NCI-H146 (cell line): ENCODE measurements at regions not wholly inside any gene's neighbourhood (a gene's known extent, or its start where the extent isn't known, plus 50 kb on each side); places are given as distances from the start of the nearest gene placed in this dataset.
"Not testable (repeated sequence)": the region's sequence is repeated elsewhere in the genome, so short reads cannot be mapped to it uniquely, and the experiment has no call there.

Experiments
- DNase-seq: peaks from one replicate; lab custom pipeline; 2025; lab: John Stamatoyannopoulos, UW

DNA sequence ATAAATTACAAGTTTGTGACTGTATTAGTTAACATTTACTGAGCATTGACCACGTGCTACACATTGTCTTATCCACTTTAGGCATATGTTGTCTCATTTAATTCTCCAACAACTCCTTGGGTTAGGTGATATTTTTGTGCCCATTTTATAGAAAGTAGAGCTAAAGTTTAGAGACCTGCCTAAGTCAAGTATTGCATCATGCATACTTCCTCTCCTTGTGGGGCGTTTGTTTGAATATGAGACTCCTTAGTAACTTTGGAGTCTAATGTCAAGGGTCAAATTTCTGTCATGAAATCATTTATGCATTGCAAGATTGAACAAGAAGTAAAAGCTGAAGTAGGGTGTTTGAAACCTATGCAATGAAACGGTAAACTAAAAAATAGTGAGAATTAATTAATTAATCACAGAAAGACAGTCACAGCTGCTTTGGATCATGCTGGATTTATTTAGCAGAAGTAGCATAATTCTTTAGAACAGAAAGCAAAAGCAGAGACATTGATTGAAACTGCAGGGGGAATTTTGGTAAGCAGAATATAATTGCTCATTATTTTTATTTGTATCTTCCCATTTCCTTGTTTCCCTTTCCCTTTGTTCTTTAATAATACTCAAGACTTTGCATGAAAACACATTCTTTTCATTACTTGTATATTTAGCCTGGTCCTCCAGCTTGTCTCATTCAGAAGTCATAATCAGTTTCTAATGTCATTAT is 1374.4 kb upstream of the GJE1 start:
- DNase-seq, result no peak

DNA sequence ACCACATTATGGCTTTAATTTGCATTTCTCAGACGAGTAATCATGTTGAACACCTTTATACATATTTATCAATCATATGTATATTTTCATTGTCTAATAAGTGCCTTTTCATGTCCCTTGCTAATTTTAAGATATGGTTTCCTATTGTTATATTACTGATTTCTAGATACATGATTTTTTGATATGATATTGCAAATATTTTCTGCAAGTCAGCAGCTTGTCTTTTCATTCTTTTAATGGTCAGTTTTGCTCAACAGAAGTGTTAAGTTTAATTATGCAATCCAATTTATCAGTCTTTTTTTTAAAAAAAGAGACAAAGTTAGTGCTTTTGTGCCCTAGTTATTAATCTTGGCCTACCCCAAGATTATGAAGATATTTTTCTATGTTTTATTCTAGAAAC is 1377.8 kb upstream of the CITED2 start:
- DNase-seq, result no peak

DNA sequence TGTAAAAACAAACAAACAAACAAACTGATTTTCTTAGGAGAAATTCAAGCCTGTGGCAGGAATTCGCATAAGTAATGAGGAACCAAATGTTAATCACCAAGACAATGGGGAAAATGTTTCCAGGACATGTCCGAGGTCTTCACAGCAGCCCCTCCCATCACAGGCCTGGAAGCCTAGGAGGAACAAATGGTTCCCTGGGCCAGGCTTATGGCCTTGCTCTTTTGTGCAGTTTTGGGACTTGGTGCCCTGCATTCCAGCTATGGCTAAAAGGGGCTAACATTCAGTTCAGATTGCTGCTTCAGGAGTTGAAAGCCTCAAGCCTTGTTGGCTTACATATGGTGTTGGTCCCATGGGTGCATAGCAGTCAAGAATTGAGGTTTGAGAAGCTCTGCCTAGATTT is 1372.7 kb upstream of the CITED2 start:
- DNase-seq, result no peak

DNA sequence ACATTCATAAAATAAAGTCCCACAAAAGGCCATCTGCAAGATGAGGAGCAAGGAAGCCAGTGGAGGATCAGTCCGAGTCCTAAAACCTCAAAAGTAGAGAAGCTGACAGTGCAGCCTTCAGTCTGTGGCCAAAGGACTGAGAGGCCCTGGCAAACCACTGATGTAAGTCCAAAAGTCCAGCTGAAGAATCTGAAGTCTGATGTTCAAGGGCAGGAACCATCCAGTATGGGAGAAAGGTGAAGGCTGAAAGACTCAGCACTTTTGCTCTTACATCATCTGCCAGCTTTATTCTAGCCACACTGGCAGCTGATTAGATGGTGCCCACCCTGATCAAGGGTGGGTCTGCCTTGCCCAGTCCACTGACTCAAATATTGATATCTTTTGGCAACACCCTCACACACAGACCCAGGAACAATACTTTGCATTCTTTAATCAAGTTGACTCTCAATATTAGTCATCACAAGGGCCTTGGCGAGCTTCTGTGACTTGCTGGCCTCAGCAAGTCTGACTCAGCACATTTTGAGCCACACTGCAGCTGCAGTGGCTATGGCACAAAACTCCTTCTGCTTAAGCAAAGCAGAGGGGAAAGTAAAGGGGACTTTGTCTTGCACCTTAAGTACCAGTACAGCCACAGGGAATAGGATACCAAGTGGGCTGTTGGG is 1370.3 kb upstream of the CITED2 start:
- DNase-seq, result no peak

DNA sequence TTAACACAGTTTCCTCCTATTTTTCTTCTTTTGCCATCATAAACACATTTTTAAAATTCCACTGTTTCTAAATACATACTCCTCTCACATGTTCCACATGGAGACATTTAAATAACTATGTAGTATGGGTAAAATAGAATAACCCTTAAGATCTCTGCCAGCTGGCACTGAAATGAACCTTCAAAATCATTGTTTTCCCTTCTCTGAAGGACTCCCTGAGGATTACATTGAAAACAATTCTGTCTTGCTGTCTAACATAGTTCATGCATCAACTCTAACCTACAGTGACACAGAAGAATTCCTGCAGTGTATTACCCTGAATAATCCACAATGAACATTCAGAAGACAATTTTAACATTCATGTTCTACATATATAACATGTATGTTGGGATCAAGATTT is 1361.8 kb upstream of the CITED2 start:
- DNase-seq, result no peak

DNA sequence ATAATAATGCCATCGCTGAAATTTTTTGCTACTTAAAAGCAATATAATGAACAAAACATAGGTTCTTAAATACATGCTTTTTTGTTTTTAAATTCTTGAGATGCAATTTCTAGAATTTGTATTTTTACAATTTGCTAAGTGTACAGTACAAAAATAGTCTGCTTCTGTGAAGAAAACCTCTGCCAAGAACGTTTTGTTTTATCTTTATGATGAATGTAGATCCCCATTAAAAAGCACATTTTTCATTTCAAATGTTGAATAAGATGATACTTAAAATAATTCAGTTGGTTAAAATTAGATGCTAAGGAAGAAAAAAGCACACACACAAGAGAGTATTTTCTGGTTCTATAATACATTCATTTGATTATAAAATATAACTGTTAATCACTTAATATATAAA is 1358.5 kb upstream of the CITED2 start:
- no peak for DNase-seq

DNA sequence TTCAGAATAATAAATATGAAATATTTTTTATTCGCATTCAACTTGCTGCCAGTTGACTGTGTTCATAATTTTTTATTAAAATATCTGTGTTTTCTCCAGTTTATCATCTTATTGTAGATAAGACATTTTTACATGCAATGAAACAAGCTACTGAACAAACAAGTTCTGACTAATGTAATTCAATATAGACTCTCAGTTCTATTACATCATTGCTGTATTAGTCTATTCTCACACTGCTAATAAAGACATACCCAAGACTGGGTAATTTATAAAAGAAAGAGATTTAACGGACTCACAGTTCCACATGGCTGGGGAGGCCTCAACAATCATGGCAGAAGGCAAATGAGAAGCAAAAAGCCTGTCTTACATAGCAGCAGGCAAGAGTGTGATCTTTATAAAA is 1357.7 kb upstream of the CITED2 start:
- no peak for DNase-seq

DNA sequence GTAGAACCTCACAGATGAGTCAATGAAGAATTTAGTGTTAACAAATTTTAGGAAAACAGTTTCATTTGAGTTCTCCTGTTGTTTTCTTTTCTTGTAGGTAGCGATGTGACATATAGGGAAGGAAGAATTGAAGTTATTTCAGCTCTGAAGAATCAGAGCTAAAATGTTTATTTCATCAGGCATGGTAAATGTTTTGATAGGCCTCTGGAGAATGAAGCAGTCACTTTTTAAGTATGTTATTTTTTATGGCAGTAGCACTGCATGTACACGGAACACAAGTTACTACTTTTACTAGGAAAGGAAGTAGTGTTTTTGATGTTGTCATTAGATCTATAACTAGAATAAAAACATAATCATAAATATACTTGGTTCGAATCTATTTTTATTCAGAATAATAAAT is 1357.3 kb upstream of the CITED2 start:
- no peak for DNase-seq

DNA sequence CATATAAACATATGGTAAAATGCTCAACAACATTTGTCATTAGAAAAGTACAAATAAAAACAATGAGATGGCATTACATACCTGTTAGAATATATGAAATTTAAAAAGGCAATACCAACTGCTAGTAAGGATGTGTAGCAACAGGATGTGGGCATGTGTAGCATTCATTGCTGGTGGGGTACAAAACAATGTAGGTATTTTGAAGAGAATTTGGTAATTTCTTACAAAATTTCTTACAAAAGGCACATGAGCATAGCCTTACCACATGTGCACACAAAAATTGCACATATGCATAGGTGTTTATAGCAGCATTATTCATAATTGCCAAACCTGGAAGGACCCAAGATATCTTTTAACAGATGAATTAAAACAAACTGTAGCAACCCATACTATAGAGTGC is 1355.1 kb upstream of the CITED2 start:
- no peak for DNase-seq

DNA sequence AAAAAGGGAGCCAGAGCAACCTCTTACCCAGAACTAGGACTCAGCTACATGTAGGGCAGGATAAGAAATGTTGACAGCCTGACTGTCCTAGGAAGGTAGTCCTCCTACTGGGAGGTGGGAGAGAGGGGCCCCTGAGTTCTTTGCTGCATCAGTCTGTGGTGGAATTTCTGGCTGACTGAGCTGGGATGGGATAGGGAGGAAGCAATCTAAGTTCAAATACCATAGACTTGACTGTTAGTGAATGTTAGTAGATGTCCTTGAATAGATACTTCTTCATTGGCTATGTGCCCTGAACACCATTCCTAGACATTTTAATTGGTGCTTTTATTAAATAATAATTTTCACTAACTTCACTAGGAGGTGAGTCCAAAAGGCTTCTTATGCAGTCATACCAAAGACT is 1343.6 kb upstream of the CITED2 start:
- DNase-seq, result no peak

DNA sequence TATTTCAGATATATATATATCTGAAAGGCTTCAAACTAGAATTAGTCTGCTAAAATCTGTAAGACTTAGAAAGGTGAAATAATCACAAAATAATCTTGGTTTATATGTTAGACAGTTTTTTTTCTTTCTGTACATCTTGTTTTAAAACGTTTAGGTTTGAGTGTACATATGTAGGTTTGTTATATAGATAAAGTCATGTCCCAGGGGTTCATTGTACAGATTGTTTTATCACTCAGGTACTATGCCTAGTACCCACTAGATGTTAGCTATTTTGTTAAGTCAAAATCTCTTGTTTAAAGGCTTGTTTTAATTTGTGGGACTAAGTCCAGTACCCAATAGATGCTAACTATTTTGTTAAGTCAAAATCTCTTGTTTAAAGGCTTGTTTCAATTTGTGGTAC is 1339.0 kb upstream of the CITED2 start:
- no peak for DNase-seq

DNA sequence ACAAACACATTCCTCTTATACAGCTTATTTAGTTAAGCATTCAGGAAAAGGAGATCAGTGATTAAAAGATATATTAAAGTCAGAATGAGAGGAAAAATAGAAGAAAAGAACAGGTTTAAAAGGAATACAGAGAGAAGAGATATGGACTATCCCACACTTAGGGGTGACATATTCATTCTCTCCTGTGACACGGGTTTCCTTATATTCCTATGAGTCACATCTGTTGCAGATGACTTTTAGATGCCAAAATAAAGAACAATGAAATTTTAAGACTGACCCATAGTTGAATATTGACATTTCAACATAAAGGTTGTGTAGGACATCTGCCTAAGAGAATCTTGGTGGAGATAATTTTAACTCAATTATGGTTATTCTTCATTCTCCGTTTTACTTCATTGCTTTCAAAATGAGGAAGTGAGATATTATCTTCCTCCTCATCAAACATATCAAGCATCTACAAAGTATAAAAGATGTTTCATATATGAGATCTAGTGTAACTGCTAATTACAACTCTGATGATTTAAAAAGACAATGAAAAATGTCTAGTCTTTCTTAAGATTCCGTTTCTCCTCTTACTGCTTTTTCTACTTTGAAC is 1336.7 kb upstream of the CITED2 start:
- no peak for DNase-seq

DNA sequence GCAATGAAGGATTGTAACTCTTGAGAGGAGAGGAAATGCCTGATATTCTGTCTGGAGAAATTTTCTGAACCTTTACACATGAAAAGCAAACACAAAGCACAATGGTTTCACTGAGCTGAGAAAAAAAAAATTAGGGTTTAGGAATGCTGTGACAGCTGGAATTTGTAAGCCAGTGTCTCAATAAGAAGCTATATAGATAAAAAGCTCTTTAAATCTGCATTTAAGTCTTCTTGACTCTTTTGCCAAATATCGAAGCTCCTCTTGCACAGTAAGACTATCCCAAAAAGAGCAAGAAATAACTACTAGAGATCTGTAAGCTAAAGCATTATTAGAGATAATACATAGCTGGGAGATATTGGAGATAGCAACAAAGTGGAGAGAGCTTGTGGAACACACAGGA is 1334.0 kb upstream of the CITED2 start:
- no peak for DNase-seq

DNA sequence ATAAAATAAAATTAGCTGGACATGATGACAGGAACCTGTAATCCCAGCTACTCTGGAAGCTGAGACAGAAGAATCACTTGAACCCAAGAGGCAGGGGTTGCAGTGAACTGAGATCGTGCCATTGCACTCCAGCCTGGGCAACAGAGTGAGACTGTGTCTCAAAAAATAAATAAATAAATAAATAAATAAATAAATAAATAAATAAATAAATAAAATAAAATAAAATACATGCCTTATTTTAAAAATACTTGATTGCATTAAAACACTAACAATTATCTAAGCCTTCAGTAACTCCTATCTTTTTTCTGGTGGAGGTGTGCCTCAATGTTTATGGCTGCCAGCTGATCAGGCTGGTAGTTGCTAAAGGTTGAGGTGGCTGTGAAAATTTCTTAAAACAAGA is 1329.6 kb upstream of the CITED2 start:
- DNase-seq, result not testable (repeated sequence)

DNA sequence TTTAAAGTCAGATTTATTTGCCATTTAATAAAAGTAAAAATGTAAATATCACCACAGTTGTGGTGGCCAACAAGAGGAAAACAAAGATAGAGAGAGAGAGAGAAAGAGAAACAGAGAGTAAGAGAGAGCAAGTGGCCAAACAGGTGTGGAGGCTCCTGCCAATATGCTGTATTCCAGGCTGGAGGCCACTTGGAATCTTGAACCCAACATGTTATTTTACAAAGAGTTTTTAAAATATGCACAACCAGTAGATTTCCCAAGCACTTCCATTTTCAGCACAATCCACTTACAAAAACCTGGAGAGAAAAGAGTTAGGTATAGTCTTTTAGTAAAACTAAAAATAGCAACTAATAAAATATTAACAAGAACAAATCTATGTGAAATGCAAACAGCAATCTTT is 1323.1 kb upstream of the CITED2 start:
- peak; percentile 22 for DNase-seq

DNA sequence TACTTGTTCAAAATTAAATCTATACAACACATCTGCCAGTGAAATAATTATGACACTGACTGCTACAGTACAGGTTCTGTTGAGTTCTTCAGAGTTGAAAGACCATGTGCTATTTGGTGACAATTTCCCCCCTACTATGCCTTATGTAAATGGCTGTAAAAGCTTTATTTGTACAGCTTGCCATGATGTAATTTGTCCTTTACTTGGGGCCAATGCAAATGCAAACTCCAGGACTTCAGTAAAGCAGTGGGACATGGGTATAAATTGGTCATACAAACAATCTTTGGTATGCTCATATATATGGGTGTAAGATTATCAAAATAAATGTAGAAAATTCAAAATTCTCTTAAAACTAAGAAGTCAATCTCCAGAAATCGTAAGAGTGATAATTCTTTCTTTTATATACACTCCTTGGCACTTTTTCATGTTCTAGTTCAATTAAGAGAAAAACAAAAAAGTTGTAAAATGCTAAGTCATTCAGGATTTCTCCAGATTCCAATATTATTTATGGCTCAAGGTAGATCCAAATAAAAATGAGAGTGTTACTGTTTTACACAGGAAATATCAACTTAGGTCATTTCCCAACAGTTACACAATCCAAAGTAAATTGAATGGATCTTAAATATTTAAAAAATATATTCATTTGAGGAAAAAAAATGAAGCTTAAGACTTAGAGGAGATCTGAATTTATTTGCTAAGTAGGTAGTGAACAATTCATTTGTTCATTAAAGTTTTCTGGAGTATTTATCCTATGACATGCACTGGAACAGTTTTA is 1310.5 kb upstream of the CITED2 start:
- DNase-seq, result peak; percentile 98

DNA sequence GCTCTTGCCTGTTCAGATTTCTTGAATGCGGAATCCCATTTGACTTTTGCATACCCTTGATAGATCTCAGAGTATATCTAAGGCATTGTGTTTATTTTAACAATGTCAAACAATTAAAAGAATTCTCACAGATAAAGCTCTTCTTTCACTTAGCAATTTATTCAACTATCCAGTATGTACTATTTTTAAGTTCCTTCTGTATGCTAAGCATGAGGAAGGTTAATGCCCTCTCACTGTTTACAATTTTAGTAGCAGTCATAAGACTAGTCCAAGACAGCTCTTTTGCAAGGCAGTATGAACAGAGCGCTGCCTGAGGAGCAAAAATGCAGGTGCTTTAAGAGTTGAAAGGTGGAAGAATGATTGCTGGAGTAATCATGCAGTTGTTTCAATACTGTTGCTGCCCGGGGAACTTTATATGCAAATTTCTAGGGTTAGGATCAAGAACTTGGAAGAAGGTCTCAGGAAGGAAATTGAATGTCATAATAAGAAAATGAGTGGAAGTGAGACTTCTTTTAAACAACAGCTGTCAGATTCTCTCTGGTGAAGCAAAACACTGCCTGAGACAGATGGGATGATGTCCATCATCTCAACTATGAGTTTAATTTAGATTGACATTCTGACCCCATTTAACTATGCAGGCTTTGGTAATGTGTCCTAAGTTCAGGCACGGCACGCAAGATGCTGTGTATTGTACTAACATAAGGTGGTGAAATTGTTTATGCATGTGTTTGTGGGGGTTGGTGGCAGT is 1303.5 kb upstream of the CITED2 start:
- DNase-seq, result no peak

DNA sequence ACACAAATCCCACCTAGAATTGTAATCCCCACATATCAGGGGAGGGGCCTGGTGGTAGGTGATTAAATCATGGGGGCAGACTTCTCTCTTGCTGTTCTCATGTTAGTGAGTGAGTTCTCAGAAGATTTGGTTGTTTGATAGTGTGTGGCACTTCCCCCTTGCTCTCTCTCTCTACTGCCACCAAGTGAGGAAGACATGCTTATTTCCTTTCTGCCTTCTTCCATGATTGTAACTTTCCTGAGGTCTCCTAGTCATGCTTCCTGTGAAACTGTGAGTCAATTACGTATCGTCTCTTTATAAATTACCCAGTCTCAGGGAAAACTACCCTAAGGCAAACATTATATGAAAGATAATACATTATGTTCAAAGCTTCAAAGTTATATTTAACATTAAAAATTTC is 1297.5 kb upstream of the CITED2 start:
- no peak for DNase-seq

DNA sequence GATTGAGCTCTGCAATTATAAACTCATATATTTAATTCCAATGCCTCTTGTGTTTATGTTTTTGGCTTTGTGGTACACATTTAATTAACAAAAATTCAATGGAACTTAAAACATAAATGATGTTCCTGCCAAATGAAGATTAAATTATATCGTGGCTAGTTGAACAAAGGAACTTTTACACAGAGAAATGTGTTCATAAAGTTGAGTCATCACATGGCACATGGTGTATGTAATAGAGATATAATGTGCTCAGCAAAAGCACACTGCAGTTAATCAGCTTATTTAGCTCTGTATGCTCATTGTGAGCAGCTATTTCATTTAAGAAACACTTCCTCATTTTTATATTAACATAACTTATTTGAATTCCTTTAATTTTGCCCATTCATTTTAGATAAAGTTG is 1295.6 kb upstream of the CITED2 start:
- no peak for DNase-seq

DNA sequence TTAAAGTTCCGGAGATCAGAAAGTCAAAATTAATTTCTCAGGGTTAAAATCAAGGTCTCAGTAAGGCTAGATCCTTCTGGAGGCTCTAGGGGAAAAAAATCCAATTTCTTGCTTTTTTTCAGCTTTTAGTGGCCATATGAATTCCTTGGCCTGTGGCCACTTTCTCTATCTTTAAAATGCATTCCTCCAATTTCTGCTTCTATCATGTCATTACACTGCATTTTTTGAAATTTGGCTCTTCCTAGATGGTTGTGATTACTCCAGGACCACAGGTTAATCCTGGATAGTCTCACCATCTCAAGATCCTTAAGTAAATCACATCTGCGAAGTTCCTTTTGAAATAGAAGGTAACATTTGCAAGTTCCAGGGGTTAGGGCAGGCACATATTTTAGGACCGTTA is 1294.9 kb upstream of the CITED2 start:
- DNase-seq, result no peak

DNA sequence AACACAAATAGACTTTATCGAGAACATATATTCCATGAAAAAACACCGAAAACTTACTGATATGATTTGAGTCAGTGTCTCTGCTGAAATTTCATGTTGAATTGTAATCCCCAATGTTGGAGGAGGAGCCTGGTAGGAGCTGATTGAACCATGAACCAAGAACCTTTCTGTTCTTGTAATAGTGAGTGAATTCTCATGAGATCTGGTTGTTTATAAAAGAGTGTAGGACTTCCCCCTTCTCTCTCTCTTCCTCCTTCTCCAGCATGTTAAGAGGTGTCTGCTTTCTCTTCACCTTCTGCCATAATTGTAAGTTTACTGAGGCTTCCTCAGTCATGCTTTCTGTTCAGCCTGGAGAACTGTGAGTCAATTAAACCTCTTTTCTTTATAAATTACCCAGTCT is 1289.3 kb upstream of the CITED2 start:
- DNase-seq, result no peak

DNA sequence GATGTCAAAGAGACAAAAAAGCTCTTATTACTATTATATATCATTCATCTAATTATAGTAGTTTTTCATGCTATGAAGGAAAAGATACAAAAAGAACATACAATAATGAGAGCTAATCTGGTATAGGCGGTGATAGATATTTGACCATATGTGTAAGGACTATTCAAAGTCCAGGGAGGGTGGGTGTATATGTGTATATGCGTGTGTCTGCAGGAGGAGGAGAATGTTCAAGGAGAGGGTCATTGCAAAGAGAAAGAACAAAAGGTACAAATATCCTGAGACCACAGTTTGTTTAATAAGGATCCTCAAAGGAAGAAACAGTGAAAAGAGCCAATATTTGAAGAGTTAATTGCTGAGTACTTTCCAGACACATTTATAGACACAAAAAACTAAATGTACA is 1288.6 kb upstream of the CITED2 start:
- peak; percentile 8 for DNase-seq
